ENCODE measurements at regions not wholly inside any gene's neighbourhood (a gene's known extent, or its start where the extent isn't known, plus 50 kb on each side); places are given as distances from the start of the nearest gene placed in this dataset.
"Not testable (repeated sequence)": the region's sequence is repeated elsewhere in the genome, so short reads cannot be mapped to it uniquely, and the experiment has no call there.

DNA sequence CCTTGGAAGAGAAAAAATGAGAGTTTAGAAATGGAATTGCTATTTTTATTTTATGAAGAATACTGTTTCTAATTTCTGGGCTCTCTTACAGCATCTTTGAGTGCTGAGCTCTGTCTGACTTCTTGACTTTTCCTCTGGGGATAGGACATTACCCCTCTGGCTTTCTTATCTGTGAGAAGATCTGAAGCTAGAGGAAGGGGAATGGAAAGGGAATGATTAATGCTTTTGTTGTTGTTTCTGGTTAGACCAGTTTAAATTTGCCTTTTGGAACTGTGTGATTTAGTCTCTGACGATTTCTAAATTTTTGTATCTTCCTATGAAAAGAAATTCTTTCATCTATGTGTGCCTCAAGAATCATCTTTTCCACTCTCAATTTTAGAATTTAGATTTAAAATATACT is 811.4 kb downstream of the REEP3 start:
- no peak for DNase-seq

- DNase-seq, result no peak
Observed at GRCh38 chr10:64334084-64334483, 812.9 kb downstream of the REEP3 start.

- no peak for DNase-seq
Observed at GRCh38 chr10:64344211-64344610, 823.0 kb downstream of the REEP3 start.

- DNase-seq, result no peak
Observed at GRCh38 chr10:64345856-64346255, 824.7 kb downstream of the REEP3 start.

GRCh38 chr10:64346389-64346788 is 825.2 kb downstream of the REEP3 start:
- DNase-seq, result no peak

GRCh38 chr10:64350665-64351064 is 829.5 kb downstream of the REEP3 start:
- DNase-seq, result no peak

DNA sequence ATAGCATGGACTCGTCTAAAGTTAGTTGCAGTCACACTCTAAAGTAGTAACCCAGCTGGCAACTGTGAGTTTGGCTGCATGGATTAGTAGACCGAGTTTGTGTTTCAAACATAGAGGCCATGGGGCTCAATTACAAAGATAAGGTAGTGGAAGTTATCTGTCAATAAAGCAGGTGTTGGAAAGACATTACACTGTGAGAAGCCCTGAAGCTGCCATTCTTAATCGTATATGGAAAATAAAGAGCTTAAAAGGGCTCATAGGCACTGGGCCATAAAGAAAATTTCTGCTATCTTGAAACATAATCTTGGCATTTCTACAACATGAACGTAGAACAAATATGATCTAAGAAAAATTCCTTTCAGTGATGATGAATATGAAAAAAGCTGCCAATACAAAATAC is 837.7 kb downstream of the REEP3 start:
- DNase-seq, result no peak

GRCh38 chr10:64360240-64360639 is 839.0 kb downstream of the REEP3 start:
- not testable (repeated sequence) for DNase-seq

GRCh38 chr10:64363687-64364086 is 842.5 kb downstream of the REEP3 start:
- no peak for DNase-seq

- DNase-seq, result no peak
Observed at GRCh38 chr10:64365663-64366062, 844.5 kb downstream of the REEP3 start.

DNA sequence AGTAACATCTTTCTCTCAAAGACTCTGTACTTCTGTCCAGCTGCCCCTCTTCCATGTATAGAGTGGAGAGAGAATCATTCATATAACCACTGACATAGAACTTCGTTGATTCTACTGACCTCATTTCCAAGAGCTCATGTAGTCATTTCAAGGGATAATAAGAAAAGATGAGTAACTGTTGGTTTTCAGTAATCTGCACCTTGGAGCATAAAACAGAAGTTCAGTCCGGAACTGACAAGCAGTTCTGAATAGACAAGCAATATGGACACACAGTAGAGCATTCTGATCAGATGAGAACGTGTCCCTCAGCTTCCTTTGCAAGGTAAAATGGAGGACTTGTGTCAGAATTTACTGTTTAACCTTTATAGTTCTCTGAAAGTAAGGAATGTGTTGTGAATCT is 847.1 kb downstream of the REEP3 start:
- no peak for DNase-seq

DNA sequence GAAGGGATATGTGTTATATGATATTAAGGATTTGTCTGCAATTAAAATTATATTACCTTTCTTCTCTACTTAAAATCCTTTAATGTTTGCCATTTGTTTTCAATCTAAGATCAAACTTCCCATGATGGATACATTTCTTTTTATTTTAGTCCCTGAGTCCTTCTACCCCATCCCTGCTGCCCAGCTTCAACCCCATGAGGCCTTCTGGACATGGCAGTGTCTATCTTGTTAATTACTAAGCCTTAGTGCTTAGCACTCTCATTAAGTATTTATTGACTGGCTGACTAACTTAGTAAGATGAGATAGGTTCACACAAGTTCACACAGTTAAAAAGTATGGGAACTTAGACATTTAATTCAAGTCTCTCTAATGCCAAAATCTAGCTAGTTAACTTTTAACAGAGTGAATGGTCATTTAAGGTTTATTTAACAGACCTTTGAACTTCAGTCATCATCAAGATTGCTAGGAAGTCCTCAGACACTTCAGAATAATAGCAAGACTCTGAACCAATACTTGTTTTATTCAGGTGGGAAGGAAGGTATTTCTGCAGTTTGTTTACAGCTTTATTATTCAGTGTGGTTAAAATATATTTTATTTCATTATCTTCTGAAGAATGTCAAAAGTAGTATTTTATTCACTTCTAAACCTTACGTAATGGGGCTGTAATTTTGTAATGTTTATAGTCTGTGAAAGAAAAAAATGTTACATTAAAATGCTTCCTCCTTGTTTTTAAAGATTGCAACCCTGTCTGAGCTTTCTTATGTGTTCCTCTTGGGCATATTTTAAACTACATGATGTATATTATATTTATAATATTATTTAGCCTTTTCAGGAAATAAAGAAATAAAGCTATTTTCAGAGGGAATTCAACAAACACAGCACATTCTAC is 848.9 kb downstream of the REEP3 start:
- DNase-seq, result no peak

GRCh38 chr10:64374346-64374745 is 853.1 kb downstream of the REEP3 start:
- no peak for DNase-seq

DNA sequence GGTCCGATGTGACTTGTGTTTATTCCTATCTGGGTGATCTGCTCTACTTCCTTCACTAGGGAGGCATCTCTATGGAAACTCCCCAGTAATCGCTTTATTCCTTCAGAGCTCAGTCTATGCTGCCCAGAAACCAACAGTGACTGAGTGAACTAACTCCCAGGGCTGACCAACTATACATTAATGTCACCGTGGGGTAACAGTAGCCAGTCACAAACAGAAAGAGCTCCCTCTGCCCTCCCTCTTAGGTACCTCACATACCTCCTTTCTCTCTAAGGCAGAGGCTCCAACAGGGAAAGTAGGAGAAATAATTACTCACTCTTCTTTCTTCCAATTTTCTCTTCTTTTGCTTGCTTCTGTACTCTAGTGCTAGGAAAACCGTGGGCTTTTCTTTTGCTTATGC is 855.0 kb downstream of the REEP3 start:
- no peak for DNase-seq

DNA sequence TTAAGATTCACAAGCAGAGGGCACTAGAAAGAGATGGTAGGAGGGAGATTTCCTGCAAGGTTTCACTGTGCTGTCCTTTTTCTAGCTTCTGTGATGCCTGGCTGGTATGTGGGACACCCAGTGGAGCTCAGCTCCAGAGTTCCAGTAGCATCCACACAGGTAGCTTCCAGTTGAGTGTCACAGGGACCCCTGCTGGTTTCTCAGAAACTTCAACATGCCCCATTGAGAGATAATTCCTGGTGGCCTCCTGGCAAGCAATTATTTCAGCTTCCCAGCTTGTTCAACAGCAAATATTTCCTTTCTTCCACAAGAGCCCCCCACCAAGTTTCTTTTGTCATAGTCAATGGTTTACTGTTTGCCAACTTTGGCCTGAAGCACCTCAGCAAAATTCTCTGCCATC is 858.7 kb downstream of the REEP3 start:
- no peak for DNase-seq

DNA sequence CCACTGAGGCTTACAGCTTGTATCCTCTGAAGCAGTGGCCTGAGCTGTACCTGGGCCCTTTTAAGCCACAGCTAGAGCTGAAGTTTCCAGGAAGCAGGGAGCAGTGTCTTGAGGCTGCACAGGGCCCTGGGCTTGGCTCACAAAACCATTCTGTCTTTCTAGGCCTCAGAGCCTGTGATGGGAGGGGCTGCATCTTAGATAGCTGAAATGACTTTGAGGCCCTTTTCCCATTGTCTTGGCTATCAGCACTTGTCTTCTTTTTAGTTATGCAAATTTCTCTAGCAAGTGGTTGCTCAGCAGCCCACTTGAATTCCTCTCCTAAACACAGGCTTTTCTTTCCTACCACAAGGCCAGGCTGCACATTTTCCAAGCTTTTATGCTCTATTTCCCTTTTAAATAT is 864.2 kb downstream of the REEP3 start:
- DNase-seq, result no peak

- no peak for DNase-seq
Observed at GRCh38 chr10:64394744-64395143, 873.5 kb downstream of the REEP3 start.

GRCh38 chr10:64396105-64396708 is 875.0 kb downstream of the REEP3 start:
- DNase-seq, result no peak

- DNase-seq, result no peak
Observed at GRCh38 chr10:64397125-64397524, 875.9 kb downstream of the REEP3 start.

- no peak for DNase-seq
Observed at GRCh38 chr10:64408391-64409183, 887.4 kb downstream of the REEP3 start.

- DNase-seq, result no peak
Observed at GRCh38 chr10:64409349-64409748, 888.1 kb downstream of the REEP3 start.

- no peak for DNase-seq
Observed at GRCh38 chr10:64416011-64416410, 894.8 kb downstream of the REEP3 start.

GRCh38 chr10:64419461-64419860 is 898.3 kb downstream of the REEP3 start:
- no peak for DNase-seq

Measured in right kidney (tissue), 1 donor.